ENCODE measurements at regions not wholly inside any gene's neighbourhood (a gene's known extent, or its start where the extent isn't known, plus 50 kb on each side); places are given as distances from the start of the nearest gene placed in this dataset.

GRCh38 chr3:7793786-7794185 lies 707.8 kb upstream of the LMCD1 start:
- DNase-seq, result no peak

- no peak for DNase-seq
These were observed 703.3 kb upstream of the LMCD1 start for GRCh38 chr3:7798276-7798675.

- no peak for DNase-seq
These were observed 701.4 kb upstream of the LMCD1 start for GRCh38 chr3:7800006-7800780.

- no peak for DNase-seq
These were observed 689.1 kb upstream of the LMCD1 start for GRCh38 chr3:7812490-7812889.

GRCh38 chr3:7813365-7813764 lies 688.3 kb upstream of the LMCD1 start:
- DNase-seq, result no peak

- DNase-seq, result no peak
These were observed 684.4 kb upstream of the LMCD1 start for GRCh38 chr3:7817239-7817638.

GRCh38 chr3:7820969-7821368 lies 680.7 kb upstream of the LMCD1 start:
- DNase-seq, result no peak

GRCh38 chr3:7821858-7822257 lies 679.8 kb upstream of the LMCD1 start:
- DNase-seq, result no peak

- DNase-seq, result no peak
These were observed 660.2 kb upstream of the LMCD1 start for GRCh38 chr3:7841451-7841850.

- DNase-seq, result no peak
These were observed 658.2 kb upstream of the LMCD1 start for GRCh38 chr3:7843441-7843840.

GRCh38 chr3:7847021-7847420 lies 654.6 kb upstream of the LMCD1 start:
- no peak for DNase-seq

GRCh38 chr3:7847521-7847920 lies 654.1 kb upstream of the LMCD1 start:
- DNase-seq, result no peak

GRCh38 chr3:7854266-7854665 lies 647.4 kb upstream of the LMCD1 start:
- DNase-seq, result no peak

GRCh38 chr3:7854721-7855120 lies 646.9 kb upstream of the LMCD1 start:
- DNase-seq, result no peak

- no peak for DNase-seq
These were observed 636.0 kb upstream of the LMCD1 start for GRCh38 chr3:7865611-7866010.

GRCh38 chr3:7867587-7867986 lies 634.0 kb upstream of the LMCD1 start:
- DNase-seq, result no peak

- no peak for DNase-seq
These were observed 630.5 kb upstream of the LMCD1 start for GRCh38 chr3:7871003-7871560.

GRCh38 chr3:7874116-7874515 lies 627.5 kb upstream of the LMCD1 start:
- no peak for DNase-seq

GRCh38 chr3:7875925-7876324 lies 625.7 kb upstream of the LMCD1 start:
- no peak for DNase-seq

GRCh38 chr3:7876741-7877297 lies 624.8 kb upstream of the LMCD1 start:
- no peak for DNase-seq

GRCh38 chr3:7877312-7877711 lies 624.3 kb upstream of the LMCD1 start:
- DNase-seq, result no peak

- DNase-seq, result no peak
These were observed 622.1 kb upstream of the LMCD1 start for GRCh38 chr3:7879572-7879971.

GRCh38 chr3:7881946-7882345 lies 619.7 kb upstream of the LMCD1 start:
- no peak for DNase-seq

- no peak for DNase-seq
These were observed 604.0 kb upstream of the LMCD1 start for GRCh38 chr3:7897655-7898054.

- DNase-seq, result no peak
These were observed 588.3 kb upstream of the LMCD1 start for GRCh38 chr3:7913283-7913682.
